ENCODE measurements at regions not wholly inside any gene's neighbourhood (a gene's known extent, or its start where the extent isn't known, plus 50 kb on each side); places are given as distances from the start of the nearest gene placed in this dataset.
"Not testable (repeated sequence)": the region's sequence is repeated elsewhere in the genome, so short reads cannot be mapped to it uniquely, and the experiment has no call there.

DNA sequence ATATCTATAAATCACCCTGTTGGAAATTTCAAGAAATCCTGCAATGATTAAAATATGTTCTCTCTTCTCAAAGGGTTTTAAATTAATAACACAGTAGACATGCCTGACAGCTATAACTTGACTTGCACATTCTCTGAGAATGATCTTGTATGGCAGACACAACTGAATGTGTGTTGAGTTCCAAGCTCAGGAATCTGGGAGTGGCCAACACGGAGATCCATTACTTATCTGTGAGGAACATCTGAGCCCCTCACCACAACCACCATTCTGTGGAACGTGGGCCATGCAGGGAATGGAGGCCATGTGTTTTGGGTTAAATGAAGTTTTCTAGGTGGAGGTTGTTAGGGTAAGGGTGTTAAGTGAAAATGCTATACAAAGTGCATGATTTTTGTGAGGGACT, 105.3 kb upstream of the CHMP2B start:
- TF ChIP-seq, protein P1, sequence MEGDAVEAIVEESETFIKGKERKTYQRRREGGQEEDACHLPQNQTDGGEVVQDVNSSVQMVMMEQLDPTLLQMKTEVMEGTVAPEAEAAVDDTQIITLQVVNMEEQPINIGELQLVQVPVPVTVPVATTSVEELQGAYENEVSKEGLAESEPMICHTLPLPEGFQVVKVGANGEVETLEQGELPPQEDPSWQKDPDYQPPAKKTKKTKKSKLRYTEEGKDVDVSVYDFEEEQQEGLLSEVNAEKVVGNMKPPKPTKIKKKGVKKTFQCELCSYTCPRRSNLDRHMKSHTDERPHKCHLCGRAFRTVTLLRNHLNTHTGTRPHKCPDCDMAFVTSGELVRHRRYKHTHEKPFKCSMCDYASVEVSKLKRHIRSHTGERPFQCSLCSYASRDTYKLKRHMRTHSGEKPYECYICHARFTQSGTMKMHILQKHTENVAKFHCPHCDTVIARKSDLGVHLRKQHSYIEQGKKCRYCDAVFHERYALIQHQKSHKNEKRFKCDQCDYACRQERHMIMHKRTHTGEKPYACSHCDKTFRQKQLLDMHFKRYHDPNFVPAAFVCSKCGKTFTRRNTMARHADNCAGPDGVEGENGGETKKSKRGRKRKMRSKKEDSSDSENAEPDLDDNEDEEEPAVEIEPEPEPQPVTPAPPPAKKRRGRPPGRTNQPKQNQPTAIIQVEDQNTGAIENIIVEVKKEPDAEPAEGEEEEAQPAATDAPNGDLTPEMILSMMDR (IDR thresholded peaks at IDR 0.05; ENCODE audit: partially characterized antibody, unreplicated experiment), result no peak
- Mint-ChIP-seq H3K4me3 (ENCODE audit: unreplicated experiment) (no peak overlapping the region), H3K27ac (ENCODE audit: unreplicated experiment) (no peak overlapping the region), H3K36me3 (ENCODE audit: unreplicated experiment) (no peaks in the 10 kb centered on the region), H3K27me3 (ENCODE audit: unreplicated experiment) (no peaks in the 10 kb centered on the region), H3K4me1 (ENCODE audit: low read depth, unreplicated experiment) (no peaks in the 10 kb centered on the region), H3K9me3 (ENCODE audit: unreplicated experiment) (no peaks in the 10 kb centered on the region)
- no peak for DNase-seq

- DNase-seq, result no peak
- TF ChIP-seq, protein P1 (IDR thresholded peaks at IDR 0.05; ENCODE audit: partially characterized antibody, unreplicated experiment), result no peak
- H3K4me3 Mint-ChIP-seq (ENCODE audit: unreplicated experiment), result no peak overlapping the region
These were observed 106.2 kb upstream of the CHMP2B start for GRCh38 chr3:87120881-87121280.

DNA sequence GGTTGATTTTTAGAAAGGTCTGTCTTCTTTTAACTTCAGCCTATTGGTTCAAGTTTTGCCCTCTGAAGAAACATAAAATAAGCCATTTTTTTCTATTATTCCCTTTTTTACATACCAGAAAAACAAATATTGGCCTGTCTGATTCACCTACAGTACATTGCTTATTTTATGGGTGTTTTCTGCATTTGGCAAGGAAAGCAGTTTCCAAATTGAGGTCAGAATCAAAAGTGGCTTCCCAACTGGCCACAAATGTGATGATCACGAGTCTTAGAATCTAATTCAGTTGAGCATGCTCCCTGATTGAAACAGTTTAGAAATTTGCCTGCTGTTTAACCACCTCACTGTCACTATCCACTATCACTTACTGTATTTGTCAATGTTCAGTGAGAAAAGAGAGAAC, 106.9 kb upstream of the CHMP2B start:
- no peak overlapping the region for H3K27ac Mint-ChIP-seq (ENCODE audit: unreplicated experiment)
- no peaks in the 10 kb centered on the region for H3K4me1 Mint-ChIP-seq (ENCODE audit: low read depth, unreplicated experiment)
- no peak for DNase-seq
- H3K9me3 Mint-ChIP-seq (ENCODE audit: unreplicated experiment), result no peaks in the 10 kb centered on the region
- no peaks in the 10 kb centered on the region for H3K36me3 Mint-ChIP-seq (ENCODE audit: unreplicated experiment)
- TF ChIP-seq, protein P1 (IDR thresholded peaks at IDR 0.05; ENCODE audit: partially characterized antibody, unreplicated experiment), result no peak
- no peaks in the 10 kb centered on the region for H3K27me3 Mint-ChIP-seq (ENCODE audit: unreplicated experiment)
- no peak overlapping the region for H3K4me3 Mint-ChIP-seq (ENCODE audit: unreplicated experiment)

More at GRCh38 chr3:87120881-87121280, 106.2 kb upstream of the CHMP2B start:
- Mint-ChIP-seq H3K9me3 (ENCODE audit: unreplicated experiment) (no peaks in the 10 kb centered on the region), H3K27ac (ENCODE audit: unreplicated experiment) (no peak overlapping the region), H3K27me3 (ENCODE audit: unreplicated experiment) (no peaks in the 10 kb centered on the region), H3K4me1 (ENCODE audit: low read depth, unreplicated experiment) (no peaks in the 10 kb centered on the region), H3K36me3 (ENCODE audit: unreplicated experiment) (no peaks in the 10 kb centered on the region)

- H3K27me3 Mint-ChIP-seq (ENCODE audit: unreplicated experiment), result no peaks in the 10 kb centered on the region
- no peak overlapping the region for H3K27ac Mint-ChIP-seq (ENCODE audit: unreplicated experiment)
- H3K9me3 Mint-ChIP-seq (ENCODE audit: unreplicated experiment), result no peaks in the 10 kb centered on the region
- TF ChIP-seq, protein P1 (IDR thresholded peaks at IDR 0.05; ENCODE audit: partially characterized antibody, unreplicated experiment), result no peak
- DNase-seq, result no peak
- no peaks in the 10 kb centered on the region for H3K4me1 Mint-ChIP-seq (ENCODE audit: low read depth, unreplicated experiment)
- H3K36me3 Mint-ChIP-seq (ENCODE audit: unreplicated experiment), result no peaks in the 10 kb centered on the region
- no peak overlapping the region for H3K4me3 Mint-ChIP-seq (ENCODE audit: unreplicated experiment)
These were observed 117.6 kb upstream of the CHMP2B start for GRCh38 chr3:87109465-87109864.

DNA sequence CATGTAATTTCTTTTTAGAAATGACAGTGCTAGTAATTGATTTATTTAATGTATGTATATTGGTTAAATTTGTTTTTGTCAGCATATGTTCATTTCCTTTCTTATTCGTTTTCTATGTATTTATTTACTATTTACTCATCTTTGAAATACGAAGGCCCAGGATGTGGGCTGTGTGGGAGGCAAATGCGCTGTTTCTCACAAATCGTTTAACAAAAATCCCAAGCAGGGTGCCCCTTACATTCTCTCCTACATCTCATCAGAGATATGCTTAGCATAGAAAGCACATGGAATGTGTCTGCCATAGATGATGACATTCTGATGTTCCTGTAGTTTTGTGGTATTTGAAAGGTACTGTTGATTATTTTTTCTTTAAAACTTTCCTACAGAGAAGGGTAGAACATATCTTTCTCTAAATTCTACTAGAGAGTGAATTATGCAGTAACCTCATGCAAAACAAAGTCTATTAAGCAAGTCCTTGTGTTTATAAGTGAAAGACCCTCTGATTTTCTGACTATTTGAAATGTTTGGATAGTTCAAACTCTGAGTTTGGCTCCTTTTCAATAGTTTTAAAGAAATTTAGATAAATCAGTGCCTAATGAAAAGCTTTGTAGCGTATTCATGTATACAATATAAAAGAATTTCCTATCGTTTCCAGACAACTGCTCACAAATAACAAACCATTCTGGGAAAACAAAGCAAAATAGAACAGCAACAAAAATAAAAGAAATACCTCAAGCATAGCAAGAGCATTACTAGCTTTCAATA, 111.1 kb upstream of the VGLL3 start:
- Mint-ChIP-seq H3K27ac (ENCODE audit: unreplicated experiment) (no peak overlapping the region), H3K4me3 (ENCODE audit: unreplicated experiment) (no peak overlapping the region), H3K36me3 (ENCODE audit: unreplicated experiment) (no peaks in the 10 kb centered on the region), H3K9me3 (ENCODE audit: unreplicated experiment) (no peaks in the 10 kb centered on the region), H3K27me3 (ENCODE audit: unreplicated experiment) (no peaks in the 10 kb centered on the region), H3K4me1 (ENCODE audit: low read depth, unreplicated experiment) (no peaks in the 10 kb centered on the region)
- DNase-seq, result no peak
- TF ChIP-seq, protein P1 (IDR thresholded peaks at IDR 0.05; ENCODE audit: partially characterized antibody, unreplicated experiment), result no peak

DNA sequence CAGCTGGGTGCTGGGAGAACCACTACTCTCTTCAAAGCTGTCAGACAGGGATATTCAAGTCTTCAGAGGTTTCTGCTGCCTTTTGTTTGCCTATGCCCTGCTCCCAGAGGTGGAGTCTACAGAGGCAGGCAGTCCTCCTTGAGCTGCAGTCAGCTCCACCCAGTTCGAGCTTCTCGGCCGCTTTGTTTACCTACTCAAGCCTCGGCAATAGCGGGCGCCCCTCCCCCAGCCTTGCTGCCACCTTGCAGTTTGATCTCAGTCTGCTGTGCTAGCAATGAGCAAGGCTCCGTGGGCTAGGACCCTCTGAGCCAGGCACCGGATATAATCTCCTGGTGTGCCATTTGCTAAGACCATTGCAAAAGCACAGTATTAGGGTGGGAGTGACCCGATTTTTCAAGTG, 106.8 kb upstream of the VGLL3 start:
- not testable (repeated sequence) for H3K4me1 Mint-ChIP-seq (ENCODE audit: low read depth, unreplicated experiment); H3K4me3 Mint-ChIP-seq (ENCODE audit: unreplicated experiment); DNase-seq; H3K27ac Mint-ChIP-seq (ENCODE audit: unreplicated experiment); H3K36me3 Mint-ChIP-seq (ENCODE audit: unreplicated experiment); H3K9me3 Mint-ChIP-seq (ENCODE audit: unreplicated experiment); H3K27me3 Mint-ChIP-seq (ENCODE audit: unreplicated experiment)
